HepG2 (cell line): ENCODE measurements at regions not wholly inside any gene's neighbourhood (a gene's known extent, or its start where the extent isn't known, plus 50 kb on each side); places are given as distances from the start of the nearest gene placed in this dataset.

Experiments
- EZH2 ChIP-seq: conservative IDR thresholded peaks from 2 replicates; pipeline ENCODE4 v1.6.1; 2012; ENCODE audit warnings: mild to moderate bottlenecking, low read depth, low read length, moderate library complexity
- GABPB1 ChIP-seq: IDR thresholded peaks from 2 replicates; pipeline ENCODE4 v1.6.1; 2016; ENCODE audit warnings: mild to moderate bottlenecking, missing genetic modification reagents, moderate library complexity, missing compliant biosample characterization
- GATAD2A ChIP-seq: IDR thresholded peaks from 2 replicates; pipeline ENCODE4 v1.6.1; 2016
- PITX1 ChIP-seq: sonication (generic); formaldehyde crosslinking; IDR thresholded peaks from 2 replicates; pipeline ENCODE4 v1.5.1; 2020; ENCODE audit warnings: mild to moderate bottlenecking, missing genetic modification reagents
- SIN3A ChIP-seq: IDR thresholded peaks from 2 replicates; pipeline ENCODE4 v1.6.1; 2011; ENCODE audit warnings: low read depth, mild to moderate bottlenecking, control low read depth, low read length, borderline replicate concordance
- ZMAT3 ChIP-seq: sonication (generic); formaldehyde crosslinking; conservative IDR thresholded peaks from 2 replicates; pipeline ENCODE4 v1.7.0; 2021; ENCODE audit warnings: missing genetic modification reagents
- ZNF274 ChIP-seq: sonication (generic); formaldehyde crosslinking; IDR thresholded peaks from 2 replicates; pipeline ENCODE4 v1.5.1; 2020; ENCODE audit warnings: mild to moderate bottlenecking, missing genetic modification reagents
- ZNF441 ChIP-seq: sonication (generic); formaldehyde crosslinking; IDR thresholded peaks from 2 replicates; pipeline ENCODE4 v1.7.0; 2021; ENCODE audit warnings: missing genetic modification reagents, borderline replicate concordance
- ZNF616 ChIP-seq: sonication (generic); formaldehyde crosslinking; IDR thresholded peaks from 2 replicates; pipeline ENCODE4 v1.5.0; 2020; ENCODE audit warnings: low read depth, mild to moderate bottlenecking, missing genetic modification reagents
- TF ChIP-seq, protein P1 (sequence below): sonication (generic); formaldehyde crosslinking; conservative IDR thresholded peaks from 2 replicates; pipeline ENCODE4 v1.4.0; 2020; ENCODE audit warnings: missing genetic modification reagents
- TF ChIP-seq, protein P2 (sequence below): sonication (generic); formaldehyde crosslinking; IDR thresholded peaks from 2 replicates; pipeline ENCODE4 v1.5.0; 2020; ENCODE audit warnings: mild to moderate bottlenecking, missing genetic modification reagents, moderate library complexity

DNA sequence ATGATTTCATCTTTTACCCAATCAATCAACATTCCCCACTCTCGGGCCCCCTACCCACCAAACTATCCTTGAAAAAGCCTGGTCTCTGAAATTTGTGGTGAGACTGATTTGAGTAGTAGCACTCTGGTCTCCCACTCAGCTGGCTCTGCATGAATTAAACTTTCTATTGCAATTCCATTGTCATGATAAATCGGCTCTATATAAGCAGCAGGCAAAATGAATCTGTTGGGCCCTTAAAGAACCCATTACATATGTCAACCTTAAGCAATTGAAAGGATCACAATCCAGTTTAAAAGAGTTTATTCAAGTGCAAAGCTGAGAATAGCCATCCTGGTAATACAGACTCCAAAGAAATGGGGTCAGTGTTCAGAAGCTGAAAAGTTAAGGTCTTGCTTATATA is 68.2 kb downstream of the NEURL3 start:
- TF ChIP-seq SIN3A (no peak), GATAD2A (CRISPR knock-in tag) (no peak), ZMAT3 (no peak), EZH2 (no peak), PITX1 (CRISPR knock-in tag) (no peak), ZNF274 (CRISPR knock-in tag) (no peak), GABPB1 (CRISPR knock-in tag) (no peak), ZNF616 (CRISPR knock-in tag) (no peak), ZNF441 (CRISPR knock-in tag) (no peak)
- TF ChIP-seq, protein P1, sequence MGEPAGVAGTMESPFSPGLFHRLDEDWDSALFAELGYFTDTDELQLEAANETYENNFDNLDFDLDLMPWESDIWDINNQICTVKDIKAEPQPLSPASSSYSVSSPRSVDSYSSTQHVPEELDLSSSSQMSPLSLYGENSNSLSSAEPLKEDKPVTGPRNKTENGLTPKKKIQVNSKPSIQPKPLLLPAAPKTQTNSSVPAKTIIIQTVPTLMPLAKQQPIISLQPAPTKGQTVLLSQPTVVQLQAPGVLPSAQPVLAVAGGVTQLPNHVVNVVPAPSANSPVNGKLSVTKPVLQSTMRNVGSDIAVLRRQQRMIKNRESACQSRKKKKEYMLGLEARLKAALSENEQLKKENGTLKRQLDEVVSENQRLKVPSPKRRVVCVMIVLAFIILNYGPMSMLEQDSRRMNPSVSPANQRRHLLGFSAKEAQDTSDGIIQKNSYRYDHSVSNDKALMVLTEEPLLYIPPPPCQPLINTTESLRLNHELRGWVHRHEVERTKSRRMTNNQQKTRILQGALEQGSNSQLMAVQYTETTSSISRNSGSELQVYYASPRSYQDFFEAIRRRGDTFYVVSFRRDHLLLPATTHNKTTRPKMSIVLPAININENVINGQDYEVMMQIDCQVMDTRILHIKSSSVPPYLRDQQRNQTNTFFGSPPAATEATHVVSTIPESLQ (CRISPR knock-in tag) = no peak
- TF ChIP-seq, protein P2, sequence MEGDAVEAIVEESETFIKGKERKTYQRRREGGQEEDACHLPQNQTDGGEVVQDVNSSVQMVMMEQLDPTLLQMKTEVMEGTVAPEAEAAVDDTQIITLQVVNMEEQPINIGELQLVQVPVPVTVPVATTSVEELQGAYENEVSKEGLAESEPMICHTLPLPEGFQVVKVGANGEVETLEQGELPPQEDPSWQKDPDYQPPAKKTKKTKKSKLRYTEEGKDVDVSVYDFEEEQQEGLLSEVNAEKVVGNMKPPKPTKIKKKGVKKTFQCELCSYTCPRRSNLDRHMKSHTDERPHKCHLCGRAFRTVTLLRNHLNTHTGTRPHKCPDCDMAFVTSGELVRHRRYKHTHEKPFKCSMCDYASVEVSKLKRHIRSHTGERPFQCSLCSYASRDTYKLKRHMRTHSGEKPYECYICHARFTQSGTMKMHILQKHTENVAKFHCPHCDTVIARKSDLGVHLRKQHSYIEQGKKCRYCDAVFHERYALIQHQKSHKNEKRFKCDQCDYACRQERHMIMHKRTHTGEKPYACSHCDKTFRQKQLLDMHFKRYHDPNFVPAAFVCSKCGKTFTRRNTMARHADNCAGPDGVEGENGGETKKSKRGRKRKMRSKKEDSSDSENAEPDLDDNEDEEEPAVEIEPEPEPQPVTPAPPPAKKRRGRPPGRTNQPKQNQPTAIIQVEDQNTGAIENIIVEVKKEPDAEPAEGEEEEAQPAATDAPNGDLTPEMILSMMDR (CRISPR knock-in tag) = no peak
